Gastroesophageal sphincter (tissue), 3 donors: ENCODE measurements at regions not wholly inside any gene's neighbourhood (a gene's known extent, or its start where the extent isn't known, plus 50 kb on each side); places are given as distances from the start of the nearest gene placed in this dataset.
"Not testable (repeated sequence)": the region's sequence is repeated elsewhere in the genome, so short reads cannot be mapped to it uniquely, and the experiment has no call there.

ENCODE experiments used
- CTCF ChIP-seq, 4 experiments: fragments of 200-600 bp in 2 of 4; fragments of 450-650 bp in 2 of 4; sonication (generic) in 1 of 4; IDR thresholded peaks; one replicate each; pipeline ENCODE4 v1.5.1; 2017 to 2019; ENCODE audit warnings: antibody characterized with exemption in 4 of 4, mild to moderate bottlenecking in 2 of 4, moderate library complexity in 2 of 4
- POLR2A ChIP-seq, 2 donors: fragments of 450-650 bp; IDR thresholded peaks; one replicate each; pipeline ENCODE4 v1.6.1; 2017; ENCODE audit warnings: antibody characterized with exemption in 2 of 2, mild to moderate bottlenecking in 2 of 2, moderate library complexity in 1 of 2
- POLR2AphosphoS5 ChIP-seq: sonication (generic); formaldehyde crosslinking; IDR thresholded peaks from one replicate; pipeline ENCODE4 v1.6.1; 2017; ENCODE audit warnings: antibody characterized with exemption

- TF ChIP-seq POLR2A (IDR thresholded peaks at IDR 0.05); CTCF (IDR thresholded peaks at IDR 0.05); POLR2AphosphoS5: not testable (repeated sequence)
Observed at GRCh38 chr9:64058070-64058469, 1226.9 kb downstream of the FOXD4L5 start.
